ENCODE measurements at regions not wholly inside any gene's neighbourhood (a gene's known extent, or its start where the extent isn't known, plus 50 kb on each side); places are given as distances from the start of the nearest gene placed in this dataset.

- H3K4me3 ChIP-seq (ENCODE audit: low read depth in 1 of 2, low read length in 2 of 2), result peak overlapping the region; percentile 39 to 44
- no peaks in the 10 kb centered on the region for H3K9me3 ChIP-seq (ENCODE audit: control insufficient read depth in 2 of 2, insufficient read depth in 1 of 2, low read depth in 1 of 2, low read length in 1 of 2)
- H3K4me1 ChIP-seq (ENCODE audit: control insufficient read depth in 2 of 2, insufficient read depth in 2 of 2, low read length in 1 of 2), result peaks cover 3 to 6% of the 10 kb centered on the region in 2 donors
- no peaks in the 10 kb centered on the region for H3K36me3 ChIP-seq (ENCODE audit: control insufficient read depth in 2 of 2, insufficient read depth in 2 of 2, low read length in 1 of 2)
- WGBS, 2 donors, result 31 to 37% methylated on average over 20 of the region's 20 CpGs
- peak overlapping the region; percentile 33 to 42 for H3K27ac ChIP-seq (ENCODE audit: low read depth in 2 of 2, low read length in 1 of 2)
- H3K27me3 ChIP-seq (ENCODE audit: control insufficient read depth in 1 of 2, insufficient read depth in 2 of 2, low read length in 2 of 2), result no peaks in the 10 kb centered on the region
These were observed 61.1 kb downstream of the SPATA31C2 start for GRCh38 chr9:88077071-88077617.

DNA sequence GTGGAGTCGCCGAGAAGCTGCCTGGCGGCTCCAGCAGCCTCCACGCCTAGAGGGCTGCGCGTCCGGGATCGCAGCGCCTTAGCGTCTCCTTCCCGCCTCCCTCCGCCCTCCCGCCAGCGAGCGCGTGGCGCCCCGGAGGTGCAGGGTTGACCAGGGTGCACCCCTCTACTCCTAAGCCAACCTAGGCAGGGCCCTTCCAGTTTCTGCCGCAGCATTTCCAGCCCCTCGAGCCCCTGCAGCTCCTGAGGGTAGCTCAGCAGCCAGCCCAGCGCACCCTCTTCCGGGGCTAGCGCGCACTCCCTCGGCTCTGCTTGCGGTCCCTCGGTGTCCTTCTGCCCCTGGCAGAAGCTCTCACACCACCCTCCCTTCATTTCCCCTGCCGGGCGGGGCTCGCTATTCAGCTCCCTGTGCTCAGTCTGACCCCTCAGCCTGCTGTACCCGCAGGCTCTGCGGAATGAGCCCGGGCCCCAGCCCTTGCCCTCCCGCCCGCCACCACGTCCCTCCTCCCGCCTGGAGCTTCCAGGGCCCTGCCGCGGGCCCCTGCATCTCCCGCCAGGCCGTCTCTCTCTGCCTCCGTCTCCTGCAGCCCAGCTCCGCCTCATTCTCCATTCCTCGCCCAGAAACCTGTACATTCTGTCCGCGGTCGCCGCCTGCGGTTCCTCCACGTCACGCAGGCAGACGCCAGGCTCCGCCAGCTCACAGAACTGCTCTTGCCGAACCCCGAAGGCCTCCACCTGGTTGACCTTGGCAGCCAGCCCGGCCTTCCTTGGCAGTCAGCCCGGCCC, 61.8 kb downstream of the SPATA31C2 start:
- peaks cover 3 to 6% of the 10 kb centered on the region in 2 donors for H3K4me1 ChIP-seq (ENCODE audit: control insufficient read depth in 2 of 2, insufficient read depth in 2 of 2, low read length in 1 of 2)
- peak overlapping the region; percentile 39 to 44 for H3K4me3 ChIP-seq (ENCODE audit: low read depth in 1 of 2, low read length in 2 of 2)
- no peaks in the 10 kb centered on the region for H3K9me3 ChIP-seq (ENCODE audit: control insufficient read depth in 2 of 2, insufficient read depth in 1 of 2, low read depth in 1 of 2, low read length in 1 of 2)
- H3K36me3 ChIP-seq (ENCODE audit: control insufficient read depth in 2 of 2, insufficient read depth in 2 of 2, low read length in 1 of 2), result no peaks in the 10 kb centered on the region
- H3K27ac ChIP-seq (ENCODE audit: low read depth in 2 of 2, low read length in 1 of 2), result peak overlapping the region; percentile 33 to 42
- H3K27me3 ChIP-seq (ENCODE audit: control insufficient read depth in 1 of 2, insufficient read depth in 2 of 2, low read length in 2 of 2), result no peaks in the 10 kb centered on the region
- WGBS, 2 donors, result 0% methylated on average over 57 of the region's 57 CpGs

GRCh38 chr9:88075966-88076285, 62.3 kb downstream of the SPATA31C2 start:
- H3K4me1 ChIP-seq (ENCODE audit: control insufficient read depth in 2 of 2, insufficient read depth in 2 of 2, low read length in 1 of 2), result peaks cover 3 to 6% of the 10 kb centered on the region in 2 donors
- H3K36me3 ChIP-seq (ENCODE audit: control insufficient read depth in 2 of 2, insufficient read depth in 2 of 2, low read length in 1 of 2), result no peaks in the 10 kb centered on the region
- H3K27ac ChIP-seq (ENCODE audit: low read depth in 2 of 2, low read length in 1 of 2), result peak overlapping the region in 1 of 2 donors; percentile 26
- no peaks in the 10 kb centered on the region for H3K9me3 ChIP-seq (ENCODE audit: control insufficient read depth in 2 of 2, insufficient read depth in 1 of 2, low read depth in 1 of 2, low read length in 1 of 2)
- H3K27me3 ChIP-seq (ENCODE audit: control insufficient read depth in 1 of 2, insufficient read depth in 2 of 2, low read length in 2 of 2), result no peaks in the 10 kb centered on the region
- peak overlapping the region; percentile 39 to 44 for H3K4me3 ChIP-seq (ENCODE audit: low read depth in 1 of 2, low read length in 2 of 2)
- 1 to 2% methylated on average over 12 of the region's 12 CpGs for WGBS, 2 donors

DNA sequence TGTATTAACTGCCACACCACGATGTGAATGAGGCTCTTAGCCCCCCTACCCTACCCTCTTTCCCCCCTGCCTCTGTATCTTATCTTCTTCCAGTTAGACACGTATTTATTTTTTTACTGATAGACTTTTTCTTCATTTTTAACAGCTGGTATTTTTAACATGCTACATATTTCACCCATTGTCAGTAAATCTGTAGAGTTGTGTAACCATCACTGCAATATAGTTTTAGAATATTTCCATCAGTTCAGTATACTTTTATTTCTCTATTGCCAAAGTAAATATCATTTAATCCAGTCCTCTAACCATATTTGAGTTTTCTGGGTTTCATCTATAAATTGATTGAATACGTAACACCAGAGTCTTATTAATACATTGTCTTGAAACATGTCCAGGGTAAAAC, 62.8 kb downstream of the SPATA31C2 start:
- H3K4me3 ChIP-seq (ENCODE audit: low read depth in 1 of 2, low read length in 2 of 2), result no peak overlapping the region
- no peaks in the 10 kb centered on the region for H3K36me3 ChIP-seq (ENCODE audit: control insufficient read depth in 2 of 2, insufficient read depth in 2 of 2, low read length in 1 of 2)
- H3K9me3 ChIP-seq (ENCODE audit: control insufficient read depth in 2 of 2, insufficient read depth in 1 of 2, low read depth in 1 of 2, low read length in 1 of 2), result no peaks in the 10 kb centered on the region
- no peaks in the 10 kb centered on the region for H3K27me3 ChIP-seq (ENCODE audit: control insufficient read depth in 1 of 2, insufficient read depth in 2 of 2, low read length in 2 of 2)
- H3K4me1 ChIP-seq (ENCODE audit: control insufficient read depth in 2 of 2, insufficient read depth in 2 of 2, low read length in 1 of 2), result peaks cover 3 to 6% of the 10 kb centered on the region in 2 donors
- 34 to 35% methylated on average over 3 of the region's 3 CpGs for WGBS, 2 donors
- H3K27ac ChIP-seq (ENCODE audit: low read depth in 2 of 2, low read length in 1 of 2), result no peak overlapping the region

DNA sequence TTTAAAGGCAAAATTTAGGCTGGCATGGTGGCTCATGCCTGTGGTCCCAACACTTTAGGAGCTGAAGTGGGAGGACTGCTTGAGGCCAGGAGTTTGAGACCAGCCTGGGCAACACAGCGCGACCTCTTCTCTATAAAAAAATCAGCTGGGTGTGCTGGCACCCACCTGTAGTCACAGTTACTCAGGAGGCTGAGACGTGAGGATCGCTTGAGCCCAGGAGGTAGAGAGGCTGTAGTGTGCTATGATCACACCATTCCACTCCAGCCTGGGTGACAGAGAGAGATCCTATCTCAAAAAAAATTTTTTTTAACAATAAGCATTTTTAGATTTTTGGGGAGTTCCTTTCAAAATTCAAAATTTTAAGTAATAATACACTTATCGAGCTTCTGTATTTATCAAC, 63.3 kb downstream of the SPATA31C2 start:
- Histone ChIP-seq H3K27me3 (ENCODE audit: control insufficient read depth in 1 of 2, insufficient read depth in 2 of 2, low read length in 2 of 2) (no peaks in the 10 kb centered on the region), H3K36me3 (ENCODE audit: control insufficient read depth in 2 of 2, insufficient read depth in 2 of 2, low read length in 1 of 2) (no peaks in the 10 kb centered on the region), H3K9me3 (ENCODE audit: control insufficient read depth in 2 of 2, insufficient read depth in 1 of 2, low read depth in 1 of 2, low read length in 1 of 2) (no peaks in the 10 kb centered on the region), H3K4me3 (ENCODE audit: low read depth in 1 of 2, low read length in 2 of 2) (no peak overlapping the region), H3K27ac (ENCODE audit: low read depth in 2 of 2, low read length in 1 of 2) (no peak overlapping the region), H3K4me1 (ENCODE audit: control insufficient read depth in 2 of 2, insufficient read depth in 2 of 2, low read length in 1 of 2) (peaks cover 3 to 6% of the 10 kb centered on the region in 2 donors)
- WGBS, 2 donors, result 93 to 96% methylated on average over 5 of the region's 5 CpGs

DNA sequence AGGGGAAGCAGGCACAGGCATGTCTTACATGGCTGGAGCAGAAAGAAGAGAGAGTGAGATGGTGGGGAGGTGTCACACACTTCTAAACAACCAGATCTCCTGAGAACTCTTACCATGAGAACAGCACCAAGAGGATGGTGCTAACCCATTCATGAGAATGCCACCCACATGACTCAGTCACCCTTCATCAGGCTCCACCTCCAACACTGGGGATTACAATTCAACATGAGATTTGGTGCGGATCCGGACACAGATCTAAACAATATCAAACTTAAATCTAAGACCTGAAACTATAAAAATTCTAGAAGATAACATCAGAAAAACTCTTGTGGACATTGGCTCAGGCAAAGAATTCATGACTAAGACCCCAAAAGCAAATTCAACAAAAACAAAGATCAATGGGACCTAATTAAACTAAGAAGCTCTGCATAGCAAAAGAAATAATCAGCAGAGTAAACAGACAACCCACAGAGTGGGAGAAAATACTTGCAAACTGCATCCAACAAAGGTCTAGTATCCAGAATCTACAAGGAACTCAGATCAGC, 65.4 kb downstream of the SPATA31C2 start:
- Histone ChIP-seq H3K9me3 (ENCODE audit: control insufficient read depth in 2 of 2, insufficient read depth in 1 of 2, low read depth in 1 of 2, low read length in 1 of 2) (no peaks in the 10 kb centered on the region), H3K27ac (ENCODE audit: low read depth in 2 of 2, low read length in 1 of 2) (no peak overlapping the region), H3K4me1 (ENCODE audit: control insufficient read depth in 2 of 2, insufficient read depth in 2 of 2, low read length in 1 of 2) (peaks cover 3 to 6% of the 10 kb centered on the region in 2 donors), H3K4me3 (ENCODE audit: low read depth in 1 of 2, low read length in 2 of 2) (no peak overlapping the region), H3K36me3 (ENCODE audit: control insufficient read depth in 2 of 2, insufficient read depth in 2 of 2, low read length in 1 of 2) (no peaks in the 10 kb centered on the region), H3K27me3 (ENCODE audit: control insufficient read depth in 1 of 2, insufficient read depth in 2 of 2, low read length in 2 of 2) (no peaks in the 10 kb centered on the region)
- 84 to 98% methylated on average over 2 of the region's 2 CpGs for WGBS, 2 donors

GRCh38 chr9:88071331-88071730, 66.9 kb downstream of the SPATA31C2 start:
- Histone ChIP-seq H3K4me1 (ENCODE audit: control insufficient read depth in 2 of 2, insufficient read depth in 2 of 2, low read length in 1 of 2) (peaks cover 0 to 2% of the 10 kb centered on the region in 2 donors), H3K9me3 (ENCODE audit: control insufficient read depth in 2 of 2, insufficient read depth in 1 of 2, low read depth in 1 of 2, low read length in 1 of 2) (no peaks in the 10 kb centered on the region), H3K36me3 (ENCODE audit: control insufficient read depth in 2 of 2, insufficient read depth in 2 of 2, low read length in 1 of 2) (no peaks in the 10 kb centered on the region), H3K4me3 (ENCODE audit: low read depth in 1 of 2, low read length in 2 of 2) (no peak overlapping the region), H3K27ac (ENCODE audit: low read depth in 2 of 2, low read length in 1 of 2) (no peak overlapping the region), H3K27me3 (ENCODE audit: control insufficient read depth in 1 of 2, insufficient read depth in 2 of 2, low read length in 2 of 2) (no peaks in the 10 kb centered on the region)
- 77 to 80% methylated on average over 2 of the region's 2 CpGs for WGBS, 2 donors

DNA sequence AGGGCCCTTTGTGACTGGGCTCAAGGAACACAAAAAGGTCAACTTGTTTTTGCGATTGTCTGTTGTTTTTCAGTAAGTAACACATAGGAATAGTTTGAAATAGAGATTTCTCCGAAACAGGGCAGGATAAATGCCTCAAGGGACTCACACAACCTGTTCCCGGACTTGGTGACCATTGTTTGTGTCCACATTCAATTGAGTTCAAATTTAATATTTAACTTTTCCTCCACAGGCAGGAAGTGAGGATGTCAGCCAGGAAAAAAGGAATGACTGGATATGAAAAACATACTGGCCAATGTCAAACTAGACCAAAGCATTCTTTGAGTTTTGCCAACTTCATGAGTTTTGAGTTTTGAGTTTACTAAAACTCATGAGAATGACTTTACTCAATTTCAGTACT, 72.7 kb downstream of the SPATA31C2 start:
- WGBS, 2 donors, result 69 to 75% methylated on average over 3 of the region's 3 CpGs
- Histone ChIP-seq H3K27me3 (ENCODE audit: control insufficient read depth in 1 of 2, insufficient read depth in 2 of 2, low read length in 2 of 2) (no peaks in the 10 kb centered on the region), H3K4me1 (ENCODE audit: control insufficient read depth in 2 of 2, insufficient read depth in 2 of 2, low read length in 1 of 2) (peaks cover 0 to 2% of the 10 kb centered on the region in 2 donors), H3K36me3 (ENCODE audit: control insufficient read depth in 2 of 2, insufficient read depth in 2 of 2, low read length in 1 of 2) (no peaks in the 10 kb centered on the region), H3K9me3 (ENCODE audit: control insufficient read depth in 2 of 2, insufficient read depth in 1 of 2, low read depth in 1 of 2, low read length in 1 of 2) (no peaks in the 10 kb centered on the region), H3K27ac (ENCODE audit: low read depth in 2 of 2, low read length in 1 of 2) (no peak overlapping the region), H3K4me3 (ENCODE audit: low read depth in 1 of 2, low read length in 2 of 2) (no peak overlapping the region)

GRCh38 chr9:88064554-88064953, 73.7 kb downstream of the SPATA31C2 start:
- Histone ChIP-seq H3K27me3 (ENCODE audit: control insufficient read depth in 1 of 2, insufficient read depth in 2 of 2, low read length in 2 of 2) (no peaks in the 10 kb centered on the region), H3K36me3 (ENCODE audit: control insufficient read depth in 2 of 2, insufficient read depth in 2 of 2, low read length in 1 of 2) (no peaks in the 10 kb centered on the region), H3K9me3 (ENCODE audit: control insufficient read depth in 2 of 2, insufficient read depth in 1 of 2, low read depth in 1 of 2, low read length in 1 of 2) (no peaks in the 10 kb centered on the region), H3K27ac (ENCODE audit: low read depth in 2 of 2, low read length in 1 of 2) (no peak overlapping the region), H3K4me3 (ENCODE audit: low read depth in 1 of 2, low read length in 2 of 2) (no peak overlapping the region), H3K4me1 (ENCODE audit: control insufficient read depth in 2 of 2, insufficient read depth in 2 of 2, low read length in 1 of 2) (peaks cover 0 to 2% of the 10 kb centered on the region in 2 donors)
- 37 to 55% methylated on average over 4 of the region's 4 CpGs for WGBS, 2 donors

GRCh38 chr9:88060746-88061145, 77.5 kb downstream of the SPATA31C2 start:
- no peaks in the 10 kb centered on the region for H3K27me3 ChIP-seq (ENCODE audit: control insufficient read depth in 1 of 2, insufficient read depth in 2 of 2, low read length in 2 of 2)
- 91 to 93% methylated on average over 7 of the region's 7 CpGs for WGBS, 2 donors

More at GRCh38 chr9:88060746-88061145, 77.5 kb downstream of the SPATA31C2 start:
- H3K36me3 ChIP-seq (ENCODE audit: control insufficient read depth in 2 of 2, insufficient read depth in 2 of 2, low read length in 1 of 2), result no peaks in the 10 kb centered on the region
- H3K9me3 ChIP-seq (ENCODE audit: control insufficient read depth in 2 of 2, insufficient read depth in 1 of 2, low read depth in 1 of 2, low read length in 1 of 2), result no peaks in the 10 kb centered on the region
- H3K27ac ChIP-seq (ENCODE audit: low read depth in 2 of 2, low read length in 1 of 2), result no peak overlapping the region
- peaks cover 0 to 2% of the 10 kb centered on the region in 2 donors for H3K4me1 ChIP-seq (ENCODE audit: control insufficient read depth in 2 of 2, insufficient read depth in 2 of 2, low read length in 1 of 2)
- no peak overlapping the region for H3K4me3 ChIP-seq (ENCODE audit: low read depth in 1 of 2, low read length in 2 of 2)

Data from esophagus (tissue), 2 donors.